ENCODE measurements at regions not wholly inside any gene's neighbourhood (a gene's known extent, or its start where the extent isn't known, plus 50 kb on each side); places are given as distances from the start of the nearest gene placed in this dataset.

GRCh38 chr16:55000595-55000994 lies 69.9 kb downstream of the IRX5 start:
- Mint-ChIP-seq H3K27me3 (peaks cover 6% of the 10 kb centered on the region), H3K27ac (no peak overlapping the region), H3K9me3 (ENCODE audit: insufficient read depth) (no peaks in the 10 kb centered on the region), H3K4me1 (no peaks in the 10 kb centered on the region), H3K4me3 (no peak overlapping the region)
- Histone ChIP-seq H3K79me2 (ENCODE audit: control insufficient read depth, insufficient read depth, low read length) (no peaks in the 10 kb centered on the region), H3K9ac (ENCODE audit: low read length) (no peak overlapping the region), H3K36me3 (replicated peaks in 1 of 2; ENCODE audit: control extremely low read depth in 1 of 2, control insufficient read depth in 1 of 2, extremely low read depth in 1 of 2, insufficient read depth in 2 of 2, low read length in 1 of 2) (no peaks in the 10 kb centered on the region), H4K20me1 (ENCODE audit: control insufficient read depth, insufficient read depth, low read length, poor library complexity, severe bottlenecking) (no peaks in the 10 kb centered on the region), H3K27me3 (replicated peaks in 1 of 4; ENCODE audit: control extremely low read depth in 1 of 4, control insufficient read depth in 3 of 4, insufficient read depth in 4 of 4, low read length in 3 of 4) (peaks cover 0 to 2% (median 0%) of the 10 kb centered on the region in 4 experiments), H3K4me1 (ENCODE audit: control insufficient read depth in 2 of 2, insufficient read depth in 2 of 2, low read length in 2 of 2) (no peaks in the 10 kb centered on the region), H3K9me3 (ENCODE audit: control extremely low read depth in 1 of 3, control insufficient read depth in 2 of 3, insufficient read depth in 1 of 3, low read length in 2 of 3) (no peaks in the 10 kb centered on the region), H3K4me3 (ENCODE audit: control extremely low read depth in 1 of 5, extremely low read depth in 1 of 5, insufficient read depth in 1 of 5, low read depth in 2 of 5, low read length in 4 of 5) (no peak overlapping the region), H3K27ac (ENCODE audit: low read length in 2 of 2) (no peak overlapping the region), H2AFZ (ENCODE audit: insufficient read depth, low read depth, low read length, poor library complexity, severe bottlenecking) (no peak overlapping the region), H3K4me2 (replicated peaks; ENCODE audit: low read depth, low read length, poor library complexity, severe bottlenecking) (no peak overlapping the region)
- WGBS (ENCODE audit: insufficient coverage), result 56% methylated on average over 3 of the region's 4 CpGs
- intact Hi-C loops (cut with micrococcal nuclease), result no loop called here
- TF ChIP-seq EZH2 (IDR thresholded peaks at IDR 0.05; ENCODE audit: borderline replicate concordance, insufficient read depth, low read depth, low read length, poor library complexity, severe bottlenecking) (no peak), CTCF (IDR thresholded peaks at IDR 0.05) (no peak)
- CTCF ChIA-PET, result no interaction called here
- DNase-seq (no peak), ATAC-seq (ENCODE audit: low read depth) (no peak)
- POLR2A ChIA-PET, result no interaction called here

GRCh38 chr16:55001931-55002330 lies 71.3 kb downstream of the IRX5 start:
- Mint-ChIP-seq H3K4me3 (no peak overlapping the region), H3K27me3 (no peaks in the 10 kb centered on the region), H3K4me1 (no peaks in the 10 kb centered on the region), H3K27ac (no peak overlapping the region), H3K9me3 (ENCODE audit: insufficient read depth) (no peaks in the 10 kb centered on the region)
- no peaks in the 10 kb centered on the region for H3K4me1 ChIP-seq (ENCODE audit: control insufficient read depth in 2 of 2, insufficient read depth in 2 of 2, low read length in 2 of 2)
- no peak overlapping the region for H3K27ac ChIP-seq (ENCODE audit: low read length in 2 of 2)
- ChIA-PET POLR2A (no interaction called here), CTCF (no interaction called here)
- TF ChIP-seq CTCF (IDR thresholded peaks at IDR 0.05), result no peak
- no peak for TF ChIP-seq EZH2 (IDR thresholded peaks at IDR 0.05; ENCODE audit: borderline replicate concordance, insufficient read depth, low read depth, low read length, poor library complexity, severe bottlenecking)
- H3K27me3 ChIP-seq (replicated peaks in 1 of 4; ENCODE audit: control extremely low read depth in 1 of 4, control insufficient read depth in 3 of 4, insufficient read depth in 4 of 4, low read length in 3 of 4), result peaks cover 0 to 2% (median 0%) of the 10 kb centered on the region in 4 experiments
- no CpG with 5 or more reads among the region's 1 CpG for WGBS (ENCODE audit: insufficient coverage)
- H4K20me1 ChIP-seq (ENCODE audit: control insufficient read depth, insufficient read depth, low read length, poor library complexity, severe bottlenecking), result no peaks in the 10 kb centered on the region
- intact Hi-C loops (cut with micrococcal nuclease), result no loop called here
- H3K36me3 ChIP-seq (replicated peaks in 1 of 2; ENCODE audit: control extremely low read depth in 1 of 2, control insufficient read depth in 1 of 2, extremely low read depth in 1 of 2, insufficient read depth in 2 of 2, low read length in 1 of 2), result no peaks in the 10 kb centered on the region
- H3K9me3 ChIP-seq (ENCODE audit: control extremely low read depth in 1 of 3, control insufficient read depth in 2 of 3, insufficient read depth in 1 of 3, low read length in 2 of 3), result no peaks in the 10 kb centered on the region
- DNase-seq (no peak), ATAC-seq (ENCODE audit: low read depth) (no peak)
- no peak overlapping the region for H3K4me3 ChIP-seq (ENCODE audit: control extremely low read depth in 1 of 5, extremely low read depth in 1 of 5, insufficient read depth in 1 of 5, low read depth in 2 of 5, low read length in 4 of 5)
- no peak overlapping the region for H2AFZ ChIP-seq (ENCODE audit: insufficient read depth, low read depth, low read length, poor library complexity, severe bottlenecking)
- H3K79me2 ChIP-seq (ENCODE audit: control insufficient read depth, insufficient read depth, low read length), result no peaks in the 10 kb centered on the region
- H3K4me2 ChIP-seq (replicated peaks; ENCODE audit: low read depth, low read length, poor library complexity, severe bottlenecking), result no peak overlapping the region
- no peak overlapping the region for H3K9ac ChIP-seq (ENCODE audit: low read length)
